ENCODE measurements at regions not wholly inside any gene's neighbourhood (a gene's known extent, or its start where the extent isn't known, plus 50 kb on each side); places are given as distances from the start of the nearest gene placed in this dataset.

DNA sequence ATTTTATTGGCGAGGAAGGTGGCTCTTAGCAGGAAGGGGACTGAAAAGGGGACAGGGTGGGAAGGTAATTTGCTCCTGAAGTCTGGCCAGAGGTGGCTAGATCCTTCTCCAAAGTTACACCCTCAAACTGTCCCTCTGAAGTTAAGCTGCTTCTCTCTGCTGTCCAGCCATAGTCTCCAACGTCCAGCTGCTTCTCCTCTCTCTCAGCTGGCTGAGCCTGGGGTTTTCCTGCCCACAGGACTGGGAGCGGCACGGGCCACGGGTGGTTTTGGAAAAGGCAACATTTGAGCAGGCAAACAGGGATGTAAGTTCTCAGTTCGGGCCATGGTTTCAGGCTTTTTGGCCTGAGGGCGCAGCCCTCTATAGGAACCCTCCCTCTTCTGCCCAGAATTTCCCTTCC is 128.3 kb downstream of the YIPF5 start:
- TF ChIP-seq TAF1 (IDR thresholded peaks at IDR 0.05; ENCODE audit: low read depth): no peak
- no peak for TF ChIP-seq MAX (IDR thresholded peaks at IDR 0.05)
- no peak for TF ChIP-seq REST (IDR thresholded peaks at IDR 0.05; ENCODE audit: low read depth)
- TF ChIP-seq CREB1 (IDR thresholded peaks at IDR 0.05; ENCODE audit: low read depth): no peak
- no peak for TF ChIP-seq TEAD4 (IDR thresholded peaks at IDR 0.05)
- no peak for TF ChIP-seq FOXM1 (IDR thresholded peaks at IDR 0.05; ENCODE audit: borderline replicate concordance, low read depth)
- TF ChIP-seq YY1 (IDR thresholded peaks at IDR 0.05; ENCODE audit: low read depth): no peak
- no peak for TF ChIP-seq CEBPB (IDR thresholded peaks at IDR 0.05)
- TF ChIP-seq TCF12 (IDR thresholded peaks at IDR 0.05; ENCODE audit: low read depth): no peak
- TF ChIP-seq EP300 (IDR thresholded peaks at IDR 0.05; ENCODE audit: borderline replicate concordance): no peak
- no peak for TF ChIP-seq EGR1 (IDR thresholded peaks at IDR 0.05)
- TF ChIP-seq RAD21 (IDR thresholded peaks at IDR 0.05; ENCODE audit: low read depth): no peak
- TF ChIP-seq, protein P1, sequence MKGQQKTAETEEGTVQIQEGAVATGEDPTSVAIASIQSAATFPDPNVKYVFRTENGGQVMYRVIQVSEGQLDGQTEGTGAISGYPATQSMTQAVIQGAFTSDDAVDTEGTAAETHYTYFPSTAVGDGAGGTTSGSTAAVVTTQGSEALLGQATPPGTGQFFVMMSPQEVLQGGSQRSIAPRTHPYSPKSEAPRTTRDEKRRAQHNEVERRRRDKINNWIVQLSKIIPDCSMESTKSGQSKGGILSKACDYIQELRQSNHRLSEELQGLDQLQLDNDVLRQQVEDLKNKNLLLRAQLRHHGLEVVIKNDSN (IDR thresholded peaks at IDR 0.05): no peak
- TF ChIP-seq NFIC (IDR thresholded peaks at IDR 0.05): no peak

All from Ishikawa (cell line).